Spleen (tissue), 11 donors: ENCODE measurements at regions not wholly inside any gene's neighbourhood (a gene's known extent, or its start where the extent isn't known, plus 50 kb on each side); places are given as distances from the start of the nearest gene placed in this dataset.
"Not testable (repeated sequence)": the region's sequence is repeated elsewhere in the genome, so short reads cannot be mapped to it uniquely, and the experiment has no call there.

Experiments used
- DNase-seq: peaks from one replicate; pipeline ENCODE4 v3.0.0-alpha.2; 2020
- H3K27ac ChIP-seq, 8 donors: fragments of 200-600 bp; sonication (generic) in 7 of 8; 1 replicate in 4 of 8; 2 replicates in 4 of 8; pipeline versions ENCODE4 v1.5.0 to v1.8.0; 2016 to 2021; ENCODE audit warnings: inconsistent platforms in 4 of 8, mild to moderate bottlenecking in 4 of 8, moderate library complexity in 1 of 8
- H3K27me3 ChIP-seq, 7 donors: fragments of 200-600 bp; sonication (generic) in 6 of 7; replicated peaks in 1 of 7; 1 replicate in 4 of 7; 2 replicates in 3 of 7; pipeline versions ENCODE4 v1.5.0 to v1.8.0; 2016 to 2021; ENCODE audit warnings: inconsistent platforms in 3 of 7, mild to moderate bottlenecking in 1 of 7
- H3K36me3 ChIP-seq, 6 donors: fragments of 200-600 bp; sonication (generic) in 5 of 6; 1 replicate in 4 of 6; 2 replicates in 2 of 6; pipeline versions ENCODE4 v1.5.0 to v1.8.0; 2016 to 2021; ENCODE audit warnings: inconsistent platforms in 2 of 6
- H3K4me1 ChIP-seq, 6 donors: fragments of 200-600 bp; sonication (generic) in 5 of 6; 1 replicate in 3 of 6; 2 replicates in 3 of 6; pipeline versions ENCODE4 v1.5.0 to v1.8.0; 2016 to 2021; ENCODE audit warnings: inconsistent platforms in 3 of 6
- H3K4me3 ChIP-seq, 8 donors: fragments of 200-600 bp; sonication (generic) in 7 of 8; 1 replicate in 4 of 8; 2 replicates in 4 of 8; pipeline versions ENCODE4 v1.5.0 to v1.8.0; 2016 to 2021; ENCODE audit warnings: inconsistent platforms in 4 of 8, mild to moderate bottlenecking in 4 of 8, moderate library complexity in 2 of 8
- H3K9me3 ChIP-seq, 8 donors: fragments of 200-600 bp; sonication (generic) in 7 of 8; 1 replicate in 4 of 8; 2 replicates in 4 of 8; pipeline versions ENCODE4 v1.5.0 to v1.8.0; 2016 to 2021; ENCODE audit warnings: inconsistent platforms in 4 of 8
- CTCF ChIP-seq, 11 experiments: fragments of 200-600 bp in 7 of 11; fragments of 450-650 bp in 4 of 11; sonication (generic) in 4 of 11; IDR thresholded peaks in 8 of 11; conservative IDR thresholded peaks in 3 of 11; 1 replicate in 7 of 11; 2 replicates in 4 of 11; pipeline versions ENCODE4 v1.4.0 to v1.8.0; 2016 to 2021; ENCODE audit warnings: antibody characterized with exemption in 11 of 11, inconsistent platforms in 4 of 11, mild to moderate bottlenecking in 1 of 11
- POLR2A ChIP-seq, 3 donors: fragments of 450-650 bp; IDR thresholded peaks; one replicate each; pipeline ENCODE4 v1.5.1; 2017; ENCODE audit warnings: antibody characterized with exemption in 3 of 3, mild to moderate bottlenecking in 1 of 3
- POLR2AphosphoS5 ChIP-seq, 3 donors: sonication (generic); formaldehyde crosslinking; IDR thresholded peaks; one replicate each; pipeline ENCODE4 v1.5.1; 2017; ENCODE audit warnings: antibody characterized with exemption in 3 of 3
- WGBS, 5 donors: extraction: QIAGEN DNeasy Blood & Tissue Kit in 3 of 5; methylation state at CpG; one replicate each; pipeline versions ENCODE4 v1.1.5 to v1.1.7; 2013 to 2018; 5-methylcytosine and 5-hydroxymethylcytosine counted together
- intact Hi-C: fragments of 100-400 bp; cut with DNase I; formaldehyde crosslinking; loops from one replicate; pipeline ENCODE4 v1.15.0; 2023; ENCODE audit warnings: low total_unique reads
- donor health status: healthy with polysubstance abuse.
- donor health status: DM: no; HTN: no; CAD: no; lungs with moderate emphysema.
- donor health status: DM: no; HTN: no; CAD: no.
- donor health status: Bipolar disorder and iron deficiency.
- donor health status: healthy.
- donor health status: DM: no; HTN: no; CAD: no.
- donor health status: DM: yes; HTN: yes; CAD: no.

GRCh38 chr12:47360093-47360480 is 280.3 kb upstream of the AMIGO2 start:
- 22 to 38% (median 32%) methylated on average over 1 of the region's 1 CpG for WGBS, 5 donors
- Histone ChIP-seq H3K27ac (peak overlapping the region; percentile 84 to 96 (median 92)), H3K36me3 (no peaks in the 10 kb centered on the region), H3K9me3 (peaks cover 0 to 3% (median 0%) of the 10 kb centered on the region in 8 donors), H3K27me3 (no peaks in the 10 kb centered on the region), H3K4me1 (peaks cover 24 to 95% (median 68%) of the 10 kb centered on the region in 6 donors), H3K4me3 (peak overlapping the region in 1 of 8 donors; percentile 53)
- DNase-seq: no peak
- intact Hi-C loops: no loop called here
- TF ChIP-seq CTCF (IDR thresholded peaks at IDR 0.05 in 8 of 11, conservative IDR thresholded peaks at IDR 0.05 in 3 of 11) (no peak), POLR2A (IDR thresholded peaks at IDR 0.05) (no peak), POLR2AphosphoS5 (IDR thresholded peaks at IDR 0.05) (no peak)

- WGBS, 5 donors: 72 to 79% (median 76%) methylated on average over 7 of the region's 7 CpGs
- intact Hi-C loops: no loop called here
Measured at GRCh38 chr12:47359310-47360092, 279.7 kb upstream of the AMIGO2 start.

GRCh38 chr12:47357006-47357405 is 277.2 kb upstream of the AMIGO2 start:
- H3K27me3 ChIP-seq, H3K4me3 ChIP-seq, intact Hi-C loops, H3K9me3 ChIP-seq, DNase-seq, H3K36me3 ChIP-seq: not testable (repeated sequence)
- 86 to 93% (median 91%) methylated on average over 8 of the region's 8 CpGs for WGBS, 5 donors
- Histone ChIP-seq H3K27ac (peak overlapping the region; percentile 61 to 96 (median 82)), H3K4me1 (peaks cover 15 to 82% (median 49%) of the 10 kb centered on the region in 6 donors)

More at GRCh38 chr12:47359310-47360092, 279.7 kb upstream of the AMIGO2 start:
- Histone ChIP-seq H3K4me1 (peaks cover 24 to 93% (median 67%) of the 10 kb centered on the region in 6 donors), H3K36me3 (no peaks in the 10 kb centered on the region), H3K9me3 (peaks cover 0 to 3% (median 0%) of the 10 kb centered on the region in 8 donors), H3K27me3 (no peaks in the 10 kb centered on the region), H3K27ac (peak overlapping the region; percentile 84 to 96 (median 92)), H3K4me3 (no peak overlapping the region)
- no peak for DNase-seq
- TF ChIP-seq CTCF (IDR thresholded peaks at IDR 0.05 in 8 of 11, conservative IDR thresholded peaks at IDR 0.05 in 3 of 11) (no peak), POLR2AphosphoS5 (IDR thresholded peaks at IDR 0.05) (no peak), POLR2A (IDR thresholded peaks at IDR 0.05) (no peak)

GRCh38 chr12:47356129-47356700 is 276.5 kb upstream of the AMIGO2 start:
- intact Hi-C loops: no loop called here
- TF ChIP-seq POLR2A (IDR thresholded peaks at IDR 0.05) (no peak), CTCF (IDR thresholded peaks at IDR 0.05 in 8 of 11, conservative IDR thresholded peaks at IDR 0.05 in 3 of 11) (no peak), POLR2AphosphoS5 (IDR thresholded peaks at IDR 0.05) (no peak)
- no peak for DNase-seq
- Histone ChIP-seq H3K27ac (peak overlapping the region; percentile 61 to 96 (median 82)), H3K4me1 (peaks cover 7 to 79% (median 42%) of the 10 kb centered on the region in 6 donors), H3K27me3 (no peaks in the 10 kb centered on the region), H3K4me3 (no peak overlapping the region), H3K36me3 (no peaks in the 10 kb centered on the region), H3K9me3 (peaks cover 0 to 3% (median 0%) of the 10 kb centered on the region in 8 donors)
- WGBS, 5 donors: 22 to 39% (median 28%) methylated on average over 3 of the region's 3 CpGs
